MG63 (cell line): ENCODE measurements at regions not wholly inside any gene's neighbourhood (a gene's known extent, or its start where the extent isn't known, plus 50 kb on each side); places are given as distances from the start of the nearest gene placed in this dataset.

ENCODE experiments used
- DNase-seq: peaks from one replicate; pipeline ENCODE4 v3.0.0-alpha.2; 2020
- H3K27me3 ChIP-seq: fragments of 250-450 bp; sonication (Bioruptor Pico); 2 replicates; pipeline ENCODE4 v1.5.1; 2020; ENCODE audit warnings: mild to moderate bottlenecking, moderate library complexity
- H3K36me3 ChIP-seq: fragments of 250-450 bp; sonication (Bioruptor Pico); 2 replicates; pipeline ENCODE4 v1.5.1; 2020; ENCODE audit warnings: mild to moderate bottlenecking, moderate library complexity
- H3K4me3 ChIP-seq: fragments of 250-450 bp; sonication (Bioruptor Pico); 2 replicates; pipeline ENCODE4 v1.5.1; 2020; ENCODE audit warnings: mild to moderate bottlenecking, moderate library complexity
- H3K9me3 ChIP-seq: fragments of 250-450 bp; sonication (Bioruptor Pico); 2 replicates; pipeline ENCODE4 v1.5.1; 2020; ENCODE audit warnings: mild to moderate bottlenecking, moderate library complexity

GRCh38 chr3:176595307-176595706 lies 602.0 kb downstream of the TBL1XR1 start:
- no peaks in the 10 kb centered on the region for H3K36me3 ChIP-seq
- H3K4me3 ChIP-seq: no peak overlapping the region
- no peak for DNase-seq
- H3K27me3 ChIP-seq: no peaks in the 10 kb centered on the region; the same call in 1 of the 2 replicates
- H3K9me3 ChIP-seq: no peaks in the 10 kb centered on the region

GRCh38 chr3:176590722-176591121 lies 606.6 kb downstream of the TBL1XR1 start:
- DNase-seq: no peak
- no peaks in the 10 kb centered on the region for H3K36me3 ChIP-seq
- H3K9me3 ChIP-seq: no peaks in the 10 kb centered on the region
- H3K4me3 ChIP-seq: no peak overlapping the region
- no peaks in the 10 kb centered on the region for H3K27me3 ChIP-seq

GRCh38 chr3:176587089-176587488 lies 610.2 kb downstream of the TBL1XR1 start:
- DNase-seq: no peak
- no peaks in the 10 kb centered on the region for H3K27me3 ChIP-seq
- no peaks in the 10 kb centered on the region for H3K36me3 ChIP-seq
- no peak overlapping the region for H3K4me3 ChIP-seq
- H3K9me3 ChIP-seq: no peaks in the 10 kb centered on the region; the same call in 1 of the 2 replicates

- Histone ChIP-seq H3K27me3 (no peaks in the 10 kb centered on the region), H3K9me3 (no peaks in the 10 kb centered on the region; the same call in 1 of the 2 replicates), H3K36me3 (no peaks in the 10 kb centered on the region), H3K4me3 (no peak overlapping the region)
- DNase-seq: no peak
Observed at GRCh38 chr3:176584413-176585176, 612.7 kb downstream of the TBL1XR1 start.

- H3K27me3 ChIP-seq: no peaks in the 10 kb centered on the region
- H3K9me3 ChIP-seq: no peaks in the 10 kb centered on the region; the same call in 1 of the 2 replicates
- H3K4me3 ChIP-seq: no peak overlapping the region
- no peaks in the 10 kb centered on the region for H3K36me3 ChIP-seq
- DNase-seq: no peak
Observed at GRCh38 chr3:176583956-176584355, 613.3 kb downstream of the TBL1XR1 start.

- H3K9me3 ChIP-seq: no peaks in the 10 kb centered on the region; the same call in 1 of the 2 replicates
- H3K27me3 ChIP-seq: no peaks in the 10 kb centered on the region
- H3K4me3 ChIP-seq: no peak overlapping the region
- H3K36me3 ChIP-seq: no peaks in the 10 kb centered on the region
- no peak for DNase-seq
Observed at GRCh38 chr3:176581589-176581988, 615.7 kb downstream of the TBL1XR1 start.

GRCh38 chr3:176579711-176580185 lies 617.5 kb downstream of the TBL1XR1 start:
- no peak for DNase-seq
- no peaks in the 10 kb centered on the region for H3K36me3 ChIP-seq
- no peak overlapping the region for H3K4me3 ChIP-seq
- H3K27me3 ChIP-seq: no peaks in the 10 kb centered on the region
- no peaks in the 10 kb centered on the region; the same call in 1 of the 2 replicates for H3K9me3 ChIP-seq

GRCh38 chr3:176578316-176578715 lies 619.0 kb downstream of the TBL1XR1 start:
- H3K27me3 ChIP-seq: no peaks in the 10 kb centered on the region
- no peak for DNase-seq
- H3K9me3 ChIP-seq: no peaks in the 10 kb centered on the region; the same call in 1 of the 2 replicates
- no peaks in the 10 kb centered on the region for H3K36me3 ChIP-seq
- no peak overlapping the region for H3K4me3 ChIP-seq

GRCh38 chr3:176577447-176577846 lies 619.8 kb downstream of the TBL1XR1 start:
- no peaks in the 10 kb centered on the region for H3K36me3 ChIP-seq
- no peak overlapping the region for H3K4me3 ChIP-seq
- no peaks in the 10 kb centered on the region for H3K9me3 ChIP-seq
- H3K27me3 ChIP-seq: no peaks in the 10 kb centered on the region
- DNase-seq: no peak

- no peak overlapping the region for H3K4me3 ChIP-seq
- H3K36me3 ChIP-seq: no peaks in the 10 kb centered on the region
- no peaks in the 10 kb centered on the region for H3K9me3 ChIP-seq
- no peak for DNase-seq
- no peaks in the 10 kb centered on the region for H3K27me3 ChIP-seq
Observed at GRCh38 chr3:176574786-176575185, 622.5 kb downstream of the TBL1XR1 start.

GRCh38 chr3:176571926-176572325 lies 625.4 kb downstream of the TBL1XR1 start:
- no peaks in the 10 kb centered on the region for H3K9me3 ChIP-seq
- H3K27me3 ChIP-seq: no peaks in the 10 kb centered on the region
- no peak for DNase-seq
- no peaks in the 10 kb centered on the region for H3K36me3 ChIP-seq
- no peak overlapping the region for H3K4me3 ChIP-seq

GRCh38 chr3:176570992-176571391 lies 626.3 kb downstream of the TBL1XR1 start:
- Histone ChIP-seq H3K9me3 (no peaks in the 10 kb centered on the region), H3K36me3 (no peaks in the 10 kb centered on the region), H3K4me3 (no peak overlapping the region), H3K27me3 (no peaks in the 10 kb centered on the region)
- no peak for DNase-seq

- no peaks in the 10 kb centered on the region for H3K9me3 ChIP-seq
- DNase-seq: no peak
- H3K4me3 ChIP-seq: no peak overlapping the region
- H3K36me3 ChIP-seq: no peaks in the 10 kb centered on the region
- no peaks in the 10 kb centered on the region for H3K27me3 ChIP-seq
Observed at GRCh38 chr3:176568189-176568588, 629.1 kb downstream of the TBL1XR1 start.

GRCh38 chr3:176566757-176567156 lies 630.5 kb downstream of the TBL1XR1 start:
- no peaks in the 10 kb centered on the region for H3K36me3 ChIP-seq
- no peak for DNase-seq
- H3K4me3 ChIP-seq: no peak overlapping the region
- H3K27me3 ChIP-seq: no peaks in the 10 kb centered on the region
- no peaks in the 10 kb centered on the region for H3K9me3 ChIP-seq

- no peaks in the 10 kb centered on the region for H3K9me3 ChIP-seq
- no peak overlapping the region for H3K4me3 ChIP-seq
- H3K36me3 ChIP-seq: no peaks in the 10 kb centered on the region
- peaks cover 10% of the 10 kb centered on the region; the same call in 1 of the 2 replicates for H3K27me3 ChIP-seq
- no peak for DNase-seq
Observed at GRCh38 chr3:176562331-176562730, 635.0 kb downstream of the TBL1XR1 start.

GRCh38 chr3:176561826-176562225 lies 635.5 kb downstream of the TBL1XR1 start:
- Histone ChIP-seq H3K27me3 (peaks cover 10% of the 10 kb centered on the region; the same call in 1 of the 2 replicates), H3K9me3 (no peaks in the 10 kb centered on the region), H3K4me3 (no peak overlapping the region), H3K36me3 (no peaks in the 10 kb centered on the region)
- no peak for DNase-seq

GRCh38 chr3:176554791-176555654 lies 642.3 kb downstream of the TBL1XR1 start:
- Histone ChIP-seq H3K27me3 (0 out of 2 replicates have a peak, but pooled peaks cover 8% of the 10 kb centered on the region), H3K4me3 (no peak overlapping the region), H3K9me3 (no peaks in the 10 kb centered on the region), H3K36me3 (no peaks in the 10 kb centered on the region)
- DNase-seq: no peak
